ENCODE measurements at regions not wholly inside any gene's neighbourhood (a gene's known extent, or its start where the extent isn't known, plus 50 kb on each side); places are given as distances from the start of the nearest gene placed in this dataset.
"Not testable (repeated sequence)": the region's sequence is repeated elsewhere in the genome, so short reads cannot be mapped to it uniquely, and the experiment has no call there.

GRCh38 chr15:57797110-57797509, 90.6 kb downstream of the POLR2M start:
- H3K4me3 ChIP-seq: no peak overlapping the region
- TF ChIP-seq, protein P1, sequence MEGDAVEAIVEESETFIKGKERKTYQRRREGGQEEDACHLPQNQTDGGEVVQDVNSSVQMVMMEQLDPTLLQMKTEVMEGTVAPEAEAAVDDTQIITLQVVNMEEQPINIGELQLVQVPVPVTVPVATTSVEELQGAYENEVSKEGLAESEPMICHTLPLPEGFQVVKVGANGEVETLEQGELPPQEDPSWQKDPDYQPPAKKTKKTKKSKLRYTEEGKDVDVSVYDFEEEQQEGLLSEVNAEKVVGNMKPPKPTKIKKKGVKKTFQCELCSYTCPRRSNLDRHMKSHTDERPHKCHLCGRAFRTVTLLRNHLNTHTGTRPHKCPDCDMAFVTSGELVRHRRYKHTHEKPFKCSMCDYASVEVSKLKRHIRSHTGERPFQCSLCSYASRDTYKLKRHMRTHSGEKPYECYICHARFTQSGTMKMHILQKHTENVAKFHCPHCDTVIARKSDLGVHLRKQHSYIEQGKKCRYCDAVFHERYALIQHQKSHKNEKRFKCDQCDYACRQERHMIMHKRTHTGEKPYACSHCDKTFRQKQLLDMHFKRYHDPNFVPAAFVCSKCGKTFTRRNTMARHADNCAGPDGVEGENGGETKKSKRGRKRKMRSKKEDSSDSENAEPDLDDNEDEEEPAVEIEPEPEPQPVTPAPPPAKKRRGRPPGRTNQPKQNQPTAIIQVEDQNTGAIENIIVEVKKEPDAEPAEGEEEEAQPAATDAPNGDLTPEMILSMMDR (IDR thresholded peaks at IDR 0.05): no peak
- DNase-seq: no peak
- H3K4me1 ChIP-seq: peaks cover 0 to 5% of the 10 kb centered on the region in 2 donors
- H3K36me3 ChIP-seq: no peaks in the 10 kb centered on the region
- no peak for ATAC-seq
- no peaks in the 10 kb centered on the region for H3K9me3 ChIP-seq
- no peak overlapping the region for H3K27ac ChIP-seq
- no peaks in the 10 kb centered on the region for H3K27me3 ChIP-seq
- intact Hi-C loops (cut with DNase I): no loop called here

DNA sequence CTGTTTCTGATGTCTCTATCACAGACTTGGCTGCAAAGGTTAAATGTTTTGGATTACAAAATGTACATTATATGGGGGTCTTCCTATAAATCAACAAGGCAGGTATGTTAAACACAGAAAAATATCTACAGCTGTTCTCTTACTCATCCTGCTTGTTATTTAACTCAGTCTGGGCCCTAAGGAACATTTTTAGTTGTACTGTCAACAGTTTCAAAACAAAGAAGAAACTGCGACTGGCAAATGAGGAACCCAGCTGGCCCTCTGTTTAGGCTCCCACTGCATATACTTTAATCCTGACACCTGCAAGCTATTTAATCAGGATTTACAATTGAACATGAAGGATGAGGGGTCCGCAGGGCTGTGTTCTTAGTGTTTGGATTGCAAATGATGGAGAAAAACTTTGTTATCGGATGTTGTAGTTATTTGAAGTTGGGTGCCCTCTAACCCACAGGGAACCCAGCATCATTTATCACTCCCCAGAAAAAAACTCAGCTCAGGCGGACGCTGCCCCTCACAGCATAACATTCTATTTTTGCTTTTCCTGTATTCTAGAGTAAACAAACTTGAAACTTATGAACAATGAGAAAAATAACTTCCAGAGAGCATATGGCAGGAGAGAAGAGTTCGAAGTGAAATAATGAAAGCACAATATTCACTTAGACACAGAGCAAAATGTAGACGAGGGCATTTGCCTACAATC, 91.2 kb downstream of the POLR2M start:
- H3K27me3 ChIP-seq: no peaks in the 10 kb centered on the region
- DNase-seq: no peak
- no peak overlapping the region for H3K27ac ChIP-seq
- peaks cover 0 to 5% of the 10 kb centered on the region in 2 donors for H3K4me1 ChIP-seq
- no peak overlapping the region for H3K4me3 ChIP-seq
- no peaks in the 10 kb centered on the region for H3K36me3 ChIP-seq
- TF ChIP-seq, protein P1 (IDR thresholded peaks at IDR 0.05): no peak
- intact Hi-C loops (cut with DNase I): no loop called here
- H3K9me3 ChIP-seq: no peaks in the 10 kb centered on the region
- ATAC-seq: no peak

DNA sequence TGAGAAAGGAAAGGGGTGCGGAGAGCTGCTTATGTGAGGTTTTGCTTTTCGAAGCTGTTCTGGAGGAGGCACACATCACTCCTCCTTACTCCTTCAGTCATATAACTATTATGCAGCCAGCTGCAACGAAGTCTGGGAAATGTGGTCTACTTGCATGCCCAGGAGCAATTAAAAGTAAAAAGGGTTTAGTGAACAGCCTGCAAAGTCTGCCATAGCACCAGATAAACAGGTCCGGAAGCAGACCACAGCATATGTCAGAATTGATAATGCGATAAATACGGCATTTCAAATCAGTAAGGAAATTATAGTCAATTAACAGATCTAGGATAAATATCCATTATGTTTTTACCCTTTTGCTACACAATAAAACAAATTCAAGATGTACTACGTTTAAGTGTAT, 99.5 kb downstream of the POLR2M start:
- Histone ChIP-seq H3K27ac (no peak overlapping the region), H3K27me3 (no peaks in the 10 kb centered on the region), H3K4me3 (no peak overlapping the region), H3K4me1 (no peaks in the 10 kb centered on the region), H3K36me3 (no peaks in the 10 kb centered on the region), H3K9me3 (no peaks in the 10 kb centered on the region)
- no peak for DNase-seq
- intact Hi-C loops (cut with DNase I): no loop called here
- TF ChIP-seq, protein P1 (IDR thresholded peaks at IDR 0.05): no peak
- ATAC-seq: no peak

DNA sequence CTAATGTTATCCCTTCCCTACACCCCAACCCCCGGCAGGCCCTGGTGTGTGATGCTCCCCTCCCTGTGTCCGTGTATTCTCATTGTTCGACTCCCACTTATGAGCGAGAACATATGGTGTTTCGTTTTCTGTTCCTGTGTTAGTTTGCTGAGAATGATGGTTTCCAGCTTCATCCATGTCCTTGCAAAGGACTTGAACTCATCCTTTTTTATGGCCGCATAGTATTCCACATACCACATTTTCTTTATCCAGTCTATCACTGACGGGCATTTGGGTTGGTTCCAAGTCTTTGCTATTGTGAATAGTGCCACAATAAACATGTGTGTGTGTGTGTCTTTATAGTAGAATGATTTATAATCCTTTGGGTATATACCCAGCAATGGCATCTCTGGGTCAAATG, 102.8 kb downstream of the POLR2M start:
- H3K4me1 ChIP-seq; intact Hi-C loops (cut with DNase I): not testable (repeated sequence)

DNA sequence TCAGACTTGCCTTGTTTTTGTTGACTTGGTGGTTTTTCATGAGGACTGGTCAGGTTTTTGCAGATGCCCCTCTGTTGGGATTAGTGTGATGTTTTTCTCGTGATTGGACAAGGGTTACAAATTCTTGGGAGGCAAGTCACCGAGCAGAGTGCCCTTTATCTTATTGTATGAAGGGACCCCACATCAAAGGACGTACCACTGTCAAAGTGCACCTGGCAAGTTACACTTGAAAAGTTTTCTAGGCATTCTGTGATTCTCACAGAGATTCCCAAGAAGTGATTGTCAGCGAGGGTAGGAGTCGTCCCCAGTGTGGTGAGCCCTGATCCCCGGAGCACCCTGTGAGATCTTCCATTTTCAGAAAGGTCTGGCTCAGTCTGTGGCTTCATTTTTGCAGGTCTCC, 110.1 kb downstream of the POLR2M start:
- Histone ChIP-seq H3K4me1 (no peaks in the 10 kb centered on the region), H3K4me3 (no peak overlapping the region), H3K9me3 (no peaks in the 10 kb centered on the region), H3K36me3 (no peaks in the 10 kb centered on the region), H3K27me3 (no peaks in the 10 kb centered on the region), H3K27ac (no peak overlapping the region)
- intact Hi-C loops (cut with DNase I): no loop called here
- DNase-seq (no peak), ATAC-seq (no peak)
- TF ChIP-seq, protein P1 (IDR thresholded peaks at IDR 0.05): no peak

More for the DNA sequence above, 102.8 kb downstream of the POLR2M start:
- H3K36me3 ChIP-seq, H3K27me3 ChIP-seq, H3K27ac ChIP-seq, DNase-seq, H3K9me3 ChIP-seq, ATAC-seq, H3K4me3 ChIP-seq: not testable (repeated sequence)

GRCh38 chr15:57819646-57820045, 113.1 kb downstream of the POLR2M start:
- intact Hi-C loops (cut with DNase I): no loop called here
- no peaks in the 10 kb centered on the region for H3K36me3 ChIP-seq
- TF ChIP-seq, protein P1 (IDR thresholded peaks at IDR 0.05): no peak

More at GRCh38 chr15:57819646-57820045, 113.1 kb downstream of the POLR2M start:
- ATAC-seq (no peak), DNase-seq (no peak)
- H3K27me3 ChIP-seq: no peaks in the 10 kb centered on the region
- H3K27ac ChIP-seq: no peak overlapping the region
- H3K9me3 ChIP-seq: no peaks in the 10 kb centered on the region
- H3K4me3 ChIP-seq: no peak overlapping the region
- H3K4me1 ChIP-seq: no peaks in the 10 kb centered on the region

Data from left lung (tissue), 4 donors.